ENCODE measurements at regions not wholly inside any gene's neighbourhood (a gene's known extent, or its start where the extent isn't known, plus 50 kb on each side); places are given as distances from the start of the nearest gene placed in this dataset.
A peak's percentile ranks its signal among the peaks of the same experiment; 100 is the strongest.
"Not testable (repeated sequence)": the region's sequence is repeated elsewhere in the genome, so short reads cannot be mapped to it uniquely, and the experiment has no call there.

- Histone ChIP-seq H3K36me3 (ENCODE audit: control insufficient read depth, insufficient read depth, low read length) (no peaks in the 10 kb centered on the region), H3K4me1 (ENCODE audit: control insufficient read depth, insufficient read depth, low read length, poor library complexity, severe bottlenecking) (no peaks in the 10 kb centered on the region), H3K27ac (ENCODE audit: insufficient read depth, low read length, poor library complexity, severe bottlenecking) (no peak overlapping the region), H3K9me3 (ENCODE audit: control insufficient read depth in 2 of 2, low read length in 2 of 2) (no peaks in the 10 kb centered on the region), H3K4me3 (ENCODE audit: low read depth, low read length) (no peak overlapping the region), H3K27me3 (ENCODE audit: control insufficient read depth, insufficient read depth, low read length) (peaks cover 15% of the 10 kb centered on the region)
- no peak overlapping the region for H3K4me3 Mint-ChIP-seq
- DNase-seq (no peak), ATAC-seq (ENCODE audit: low read depth in 2 of 2) (no peak)
- peaks cover 0 to 5% (median 0%) of the 10 kb centered on the region in 7 donors for H3K9me3 Mint-ChIP-seq
- H3K27ac Mint-ChIP-seq: no peak overlapping the region
- H3K4me1 Mint-ChIP-seq: no peaks in the 10 kb centered on the region
- H3K36me3 Mint-ChIP-seq: no peaks in the 10 kb centered on the region
- peaks cover 15% of the 10 kb centered on the region for H3K27me3 Mint-ChIP-seq
Observed at GRCh38 chr3:70620367-70620766, 307.9 kb upstream of the MDFIC2 start.

- no peaks in the 10 kb centered on the region for H3K36me3 Mint-ChIP-seq
- H3K4me3 Mint-ChIP-seq: no peak overlapping the region
- peaks cover 0 to 4% (median 0%) of the 10 kb centered on the region in 7 donors for H3K9me3 Mint-ChIP-seq
- H3K4me3 ChIP-seq (ENCODE audit: low read depth, low read length): no peak overlapping the region
- no peaks in the 10 kb centered on the region for H3K4me1 ChIP-seq (ENCODE audit: control insufficient read depth, insufficient read depth, low read length, poor library complexity, severe bottlenecking)
- H3K27me3 Mint-ChIP-seq: peaks cover 9% of the 10 kb centered on the region
- no peak overlapping the region for H3K27ac ChIP-seq (ENCODE audit: insufficient read depth, low read length, poor library complexity, severe bottlenecking)
- no peaks in the 10 kb centered on the region for H3K36me3 ChIP-seq (ENCODE audit: control insufficient read depth, insufficient read depth, low read length)
- H3K9me3 ChIP-seq (ENCODE audit: control insufficient read depth in 2 of 2, low read length in 2 of 2): no peaks in the 10 kb centered on the region
- ATAC-seq (ENCODE audit: low read depth in 2 of 2) (no peak), DNase-seq (no peak)
- H3K27me3 ChIP-seq (ENCODE audit: control insufficient read depth, insufficient read depth, low read length): peaks cover 10% of the 10 kb centered on the region
- no peaks in the 10 kb centered on the region for H3K4me1 Mint-ChIP-seq
- H3K27ac Mint-ChIP-seq: peak overlapping the region in 1 of 3 donors; percentile 2
Observed at GRCh38 chr3:70618151-70618550, 305.7 kb upstream of the MDFIC2 start.

DNA sequence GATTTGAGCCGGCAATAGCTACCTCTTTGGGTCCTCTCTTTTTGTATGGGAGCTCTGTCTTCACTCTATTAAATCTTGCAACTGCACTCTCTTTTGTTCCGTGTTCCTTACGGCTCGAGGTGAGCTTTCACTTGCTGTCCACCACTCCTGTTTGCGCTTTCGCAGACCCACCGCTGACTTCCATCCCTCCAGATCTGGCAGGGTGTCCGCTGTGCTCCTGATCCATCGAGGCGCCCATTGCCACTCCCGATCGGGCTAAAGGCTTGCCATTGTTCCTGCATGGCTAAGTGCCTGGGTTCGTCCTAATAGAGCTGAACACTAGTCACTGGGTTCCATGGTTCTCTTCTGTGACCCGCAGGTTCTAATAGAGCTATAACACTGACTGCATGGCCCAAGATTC, 304.9 kb upstream of the MDFIC2 start:
- H3K4me1 Mint-ChIP-seq; H3K4me1 ChIP-seq (ENCODE audit: control insufficient read depth, insufficient read depth, low read length, poor library complexity, severe bottlenecking); H3K36me3 ChIP-seq (ENCODE audit: control insufficient read depth, insufficient read depth, low read length); DNase-seq; H3K4me3 ChIP-seq (ENCODE audit: low read depth, low read length); H3K36me3 Mint-ChIP-seq; H3K27ac ChIP-seq (ENCODE audit: insufficient read depth, low read length, poor library complexity, severe bottlenecking); H3K9me3 Mint-ChIP-seq; H3K9me3 ChIP-seq (ENCODE audit: control insufficient read depth in 2 of 2, low read length in 2 of 2); ATAC-seq (ENCODE audit: low read depth in 2 of 2); H3K4me3 Mint-ChIP-seq; H3K27ac Mint-ChIP-seq; H3K27me3 Mint-ChIP-seq: not testable (repeated sequence)
- peaks cover 10% of the 10 kb centered on the region for H3K27me3 ChIP-seq (ENCODE audit: control insufficient read depth, insufficient read depth, low read length)

DNA sequence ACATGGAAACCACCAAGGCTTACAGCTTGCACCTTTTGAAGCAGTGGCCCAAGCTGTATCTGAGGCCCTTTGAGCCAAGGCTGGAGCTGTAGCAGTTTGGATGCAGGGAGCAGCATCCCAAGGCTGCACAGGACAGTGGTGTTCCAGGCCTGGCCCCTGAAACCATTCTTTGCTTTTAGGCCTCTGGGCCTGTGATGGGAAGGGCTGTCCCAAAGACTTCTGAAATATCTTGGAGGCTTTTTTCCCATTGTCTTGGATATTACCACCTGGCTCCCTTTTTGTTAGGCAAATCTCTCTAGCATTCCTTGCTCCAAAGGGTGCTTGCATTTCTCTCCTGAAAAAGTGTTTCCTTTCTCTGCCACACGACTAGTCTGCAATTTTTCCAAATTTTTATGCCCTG, 302.8 kb upstream of the MDFIC2 start:
- Mint-ChIP-seq H3K9me3 (peaks cover 0 to 4% (median 0%) of the 10 kb centered on the region in 7 donors), H3K4me3 (no peak overlapping the region)
- ATAC-seq (ENCODE audit: low read depth in 2 of 2): no peak

GRCh38 chr3:70614111-70614510, 301.7 kb upstream of the MDFIC2 start:
- Mint-ChIP-seq H3K9me3 (peaks cover 0 to 3% (median 0%) of the 10 kb centered on the region in 7 donors), H3K36me3 (no peaks in the 10 kb centered on the region), H3K27ac (no peak overlapping the region), H3K27me3 (peaks cover 9% of the 10 kb centered on the region), H3K4me3 (no peak overlapping the region), H3K4me1 (no peaks in the 10 kb centered on the region)
- DNase-seq (no peak), ATAC-seq (ENCODE audit: low read depth in 2 of 2) (no peak)
- Histone ChIP-seq H3K4me1 (ENCODE audit: control insufficient read depth, insufficient read depth, low read length, poor library complexity, severe bottlenecking) (no peaks in the 10 kb centered on the region), H3K4me3 (ENCODE audit: low read depth, low read length) (no peak overlapping the region), H3K27ac (ENCODE audit: insufficient read depth, low read length, poor library complexity, severe bottlenecking) (no peak overlapping the region), H3K27me3 (ENCODE audit: control insufficient read depth, insufficient read depth, low read length) (no peaks in the 10 kb centered on the region), H3K36me3 (ENCODE audit: control insufficient read depth, insufficient read depth, low read length) (no peaks in the 10 kb centered on the region), H3K9me3 (ENCODE audit: control insufficient read depth in 2 of 2, low read length in 2 of 2) (no peaks in the 10 kb centered on the region)

More for the DNA sequence above, 302.8 kb upstream of the MDFIC2 start:
- Mint-ChIP-seq H3K36me3 (no peaks in the 10 kb centered on the region), H3K4me1 (no peaks in the 10 kb centered on the region), H3K27me3 (peaks cover 9% of the 10 kb centered on the region), H3K27ac (no peak overlapping the region)
- no peak overlapping the region for H3K4me3 ChIP-seq (ENCODE audit: low read depth, low read length)
- no peak overlapping the region for H3K27ac ChIP-seq (ENCODE audit: insufficient read depth, low read length, poor library complexity, severe bottlenecking)
- no peak for DNase-seq
- no peaks in the 10 kb centered on the region for H3K9me3 ChIP-seq (ENCODE audit: control insufficient read depth in 2 of 2, low read length in 2 of 2)
- H3K4me1 ChIP-seq (ENCODE audit: control insufficient read depth, insufficient read depth, low read length, poor library complexity, severe bottlenecking): no peaks in the 10 kb centered on the region
- peaks cover 7% of the 10 kb centered on the region for H3K27me3 ChIP-seq (ENCODE audit: control insufficient read depth, insufficient read depth, low read length)
- H3K36me3 ChIP-seq (ENCODE audit: control insufficient read depth, insufficient read depth, low read length): no peaks in the 10 kb centered on the region

DNA sequence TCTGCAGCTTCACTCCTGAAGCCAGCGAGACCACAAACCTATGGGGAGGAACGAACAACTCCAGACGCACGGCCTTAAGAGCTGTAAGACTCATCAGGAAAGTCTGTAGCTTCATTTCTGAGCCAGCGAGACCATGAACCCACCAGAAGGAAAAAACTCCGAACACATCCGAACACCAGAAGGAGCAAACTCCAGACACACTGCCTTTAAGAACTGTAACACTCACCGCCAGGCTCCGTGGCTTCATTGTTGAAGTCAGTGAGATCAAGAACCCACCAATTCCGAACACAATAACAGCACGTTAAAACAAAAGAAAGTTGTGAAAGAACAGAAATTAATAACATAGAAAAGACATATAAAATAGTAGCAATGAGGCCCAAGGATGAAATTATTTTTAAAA, 300.5 kb upstream of the MDFIC2 start:
- Mint-ChIP-seq H3K4me1 (no peaks in the 10 kb centered on the region), H3K27me3 (peaks cover 5% of the 10 kb centered on the region), H3K9me3 (peaks cover 0 to 3% (median 0%) of the 10 kb centered on the region in 7 donors), H3K36me3 (no peaks in the 10 kb centered on the region), H3K4me3 (no peak overlapping the region), H3K27ac (no peak overlapping the region)
- Histone ChIP-seq H3K36me3 (ENCODE audit: control insufficient read depth, insufficient read depth, low read length) (no peaks in the 10 kb centered on the region), H3K9me3 (ENCODE audit: control insufficient read depth in 2 of 2, low read length in 2 of 2) (no peaks in the 10 kb centered on the region), H3K27ac (ENCODE audit: insufficient read depth, low read length, poor library complexity, severe bottlenecking) (no peak overlapping the region), H3K4me1 (ENCODE audit: control insufficient read depth, insufficient read depth, low read length, poor library complexity, severe bottlenecking) (no peaks in the 10 kb centered on the region), H3K4me3 (ENCODE audit: low read depth, low read length) (no peak overlapping the region), H3K27me3 (ENCODE audit: control insufficient read depth, insufficient read depth, low read length) (no peaks in the 10 kb centered on the region)
- DNase-seq (no peak), ATAC-seq (ENCODE audit: low read depth in 2 of 2) (no peak)

DNA sequence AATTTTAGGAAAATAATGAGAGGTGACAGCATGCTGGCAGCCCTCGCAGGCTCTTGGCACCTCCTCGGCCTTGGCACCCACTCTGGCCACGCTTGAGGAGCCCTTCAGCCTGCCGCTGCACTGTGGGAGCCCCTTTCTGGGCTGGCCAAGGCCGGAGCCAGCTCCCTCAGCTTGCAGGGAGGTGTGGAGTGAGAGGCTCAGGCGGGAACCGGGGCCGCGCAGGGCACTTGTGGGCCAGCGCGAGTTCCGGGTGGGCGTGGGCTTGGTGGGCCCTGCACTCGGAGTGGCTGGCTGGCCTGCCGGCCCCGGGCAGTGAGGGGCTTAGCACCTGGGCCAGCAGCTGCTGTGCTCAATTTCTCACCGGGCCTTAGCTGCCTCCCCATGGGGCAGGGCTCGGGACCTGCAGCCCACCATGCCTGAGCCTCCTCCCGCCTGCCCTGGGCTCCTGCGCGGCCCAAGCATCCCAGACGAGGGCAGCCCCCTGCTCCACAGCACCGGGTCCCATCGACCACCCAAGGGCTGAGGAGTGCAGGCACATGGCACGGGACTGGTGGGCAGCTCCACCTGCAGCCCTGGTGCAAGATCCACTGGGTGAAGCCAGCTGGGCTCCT, 299.3 kb upstream of the MDFIC2 start:
- H3K27ac ChIP-seq (ENCODE audit: insufficient read depth, low read length, poor library complexity, severe bottlenecking); H3K4me3 Mint-ChIP-seq; H3K9me3 Mint-ChIP-seq; H3K27ac Mint-ChIP-seq; H3K36me3 Mint-ChIP-seq; ATAC-seq (ENCODE audit: low read depth in 2 of 2); DNase-seq; H3K4me1 ChIP-seq (ENCODE audit: control insufficient read depth, insufficient read depth, low read length, poor library complexity, severe bottlenecking); H3K9me3 ChIP-seq (ENCODE audit: control insufficient read depth in 2 of 2, low read length in 2 of 2); H3K36me3 ChIP-seq (ENCODE audit: control insufficient read depth, insufficient read depth, low read length); H3K4me1 Mint-ChIP-seq; H3K4me3 ChIP-seq (ENCODE audit: low read depth, low read length); H3K27me3 ChIP-seq (ENCODE audit: control insufficient read depth, insufficient read depth, low read length); H3K27me3 Mint-ChIP-seq: not testable (repeated sequence)

GRCh38 chr3:70608434-70608833, 296.0 kb upstream of the MDFIC2 start:
- peaks cover 5% of the 10 kb centered on the region for H3K27me3 ChIP-seq (ENCODE audit: control insufficient read depth, insufficient read depth, low read length)
- H3K9me3 ChIP-seq (ENCODE audit: control insufficient read depth in 2 of 2, low read length in 2 of 2): no peaks in the 10 kb centered on the region
- Mint-ChIP-seq H3K27ac (no peak overlapping the region), H3K4me3 (no peak overlapping the region), H3K4me1 (no peaks in the 10 kb centered on the region), H3K27me3 (peaks cover 5% of the 10 kb centered on the region), H3K9me3 (peaks cover 0 to 4% (median 0%) of the 10 kb centered on the region in 7 donors), H3K36me3 (no peaks in the 10 kb centered on the region)
- H3K4me3 ChIP-seq (ENCODE audit: low read depth, low read length): no peak overlapping the region
- no peak overlapping the region for H3K27ac ChIP-seq (ENCODE audit: insufficient read depth, low read length, poor library complexity, severe bottlenecking)
- DNase-seq (no peak), ATAC-seq (ENCODE audit: low read depth in 2 of 2) (no peak)
- H3K36me3 ChIP-seq (ENCODE audit: control insufficient read depth, insufficient read depth, low read length): no peaks in the 10 kb centered on the region
- no peaks in the 10 kb centered on the region for H3K4me1 ChIP-seq (ENCODE audit: control insufficient read depth, insufficient read depth, low read length, poor library complexity, severe bottlenecking)

All from CD4-positive, CD25-positive, alpha-beta regulatory T cell (primary cell).